Endodermal cell (in vitro differentiated cells): ENCODE measurements at regions not wholly inside any gene's neighbourhood (a gene's known extent, or its start where the extent isn't known, plus 50 kb on each side); places are given as distances from the start of the nearest gene placed in this dataset.

ENCODE experiments used
- DNase-seq: peaks from one replicate; pipeline ENCODE4 v3.0.0-alpha.2; 2017
- H3K27ac ChIP-seq: 2 replicates; pipeline ENCODE4 v1.5.1; 2013; ENCODE audit warnings: mild to moderate bottlenecking, low read depth, low read length, moderate library complexity
- H3K27me3 ChIP-seq: 2 replicates; pipeline ENCODE4 v1.6.1; 2013; ENCODE audit warnings: mild to moderate bottlenecking, low read length, moderate library complexity; ENCODE audit not compliant: insufficient read depth, control insufficient read depth, poor library complexity, severe bottlenecking
- H3K36me3 ChIP-seq: 2 replicates; pipeline ENCODE4 v1.7.0; 2013; ENCODE audit warnings: mild to moderate bottlenecking, low read length, moderate library complexity; ENCODE audit not compliant: control insufficient read depth, insufficient read depth
- H3K4me1 ChIP-seq: one replicate; pipeline ENCODE4 v1.7.0; 2013; ENCODE audit warnings: low read length; ENCODE audit not compliant: control insufficient read depth, insufficient read depth
- H3K4me3 ChIP-seq: 2 replicates; pipeline ENCODE4 v1.5.1; 2013; ENCODE audit warnings: mild to moderate bottlenecking, low read length, moderate library complexity
- H3K9ac ChIP-seq: 2 replicates; pipeline ENCODE4 v1.6.1; 2013; ENCODE audit warnings: mild to moderate bottlenecking, low read length, moderate library complexity; ENCODE audit not compliant: poor library complexity, severe bottlenecking; ENCODE audit errors: extremely low read depth
- H3K9me3 ChIP-seq: 2 replicates; pipeline ENCODE4 v1.6.1; 2013; ENCODE audit warnings: mild to moderate bottlenecking, low read length, moderate library complexity; ENCODE audit not compliant: control insufficient read depth
- H3K27ac Mint-ChIP-seq: 2 replicates; pipeline ENCODE4 v1.8.0; 2020; ENCODE audit warnings: mixed read lengths
- H3K27me3 Mint-ChIP-seq: 2 replicates; pipeline ENCODE4 v1.8.0; 2021; ENCODE audit warnings: mild to moderate bottlenecking, mixed read lengths; ENCODE audit not compliant: insufficient read depth
- H3K36me3 Mint-ChIP-seq: 2 replicates; pipeline ENCODE4 v1.8.0; 2020; ENCODE audit warnings: low read depth, mixed read lengths
- H3K4me1 Mint-ChIP-seq: 2 replicates; pipeline ENCODE4 v1.8.0; 2020; ENCODE audit warnings: mixed read lengths
- H3K4me3 Mint-ChIP-seq: 2 replicates; pipeline ENCODE4 v1.8.0; 2020; ENCODE audit warnings: mild to moderate bottlenecking, moderate library complexity, mixed read lengths
- H3K9me3 Mint-ChIP-seq: 2 replicates; pipeline ENCODE4 v1.8.0; 2020; ENCODE audit warnings: mild to moderate bottlenecking, mixed read lengths
- WGBS, 2 experiments: methylation state at CpG; one replicate each; pipeline versions ENCODE4 v1.1.5 to v1.1.7; 2013; ENCODE audit warnings: missing lambda C conversion rate in 2 of 2, mixed read lengths in 1 of 2; ENCODE audit not compliant: insufficient coverage in 1 of 2, insufficient read length in 1 of 2; 5-methylcytosine and 5-hydroxymethylcytosine counted together
- TF ChIP-seq, protein P1 (sequence below): fragments of 200-600 bp; sonication (generic); conservative IDR thresholded peaks from 2 replicates; pipeline ENCODE4 v1.5.0; 2021; ENCODE audit warnings: antibody characterized with exemption, mild to moderate bottlenecking

DNA sequence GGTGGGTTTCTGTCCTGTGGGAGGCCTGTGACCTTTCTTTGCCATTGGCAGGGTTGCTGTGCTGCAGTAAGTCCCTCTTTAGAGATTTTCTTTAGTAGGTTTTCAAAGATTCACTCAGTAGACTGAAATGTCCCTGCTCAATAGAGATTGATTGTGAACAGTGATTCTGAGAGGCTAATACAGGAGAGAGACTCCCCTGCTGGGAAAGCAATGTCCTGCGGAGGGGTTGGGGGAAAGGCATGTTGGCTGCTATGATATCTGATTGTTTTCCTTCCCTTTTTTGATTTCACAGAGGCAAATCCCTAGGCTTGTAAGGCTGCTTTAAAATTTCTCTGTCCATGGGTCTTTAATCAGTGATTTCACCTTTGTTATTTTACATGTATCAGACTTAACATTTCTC is 589.9 kb downstream of the ADGRL2 start:
- peaks cover 5% of the 10 kb centered on the region for H3K9me3 Mint-ChIP-seq
- WGBS, 2 experiments, result 22% methylated on average over 1 of the region's 1 CpG; no CpG with 5 or more reads in 1 of the 2 experiments
- H3K36me3 Mint-ChIP-seq, result no peaks in the 10 kb centered on the region
- H3K27ac Mint-ChIP-seq, result peak overlapping the region; percentile 84
- Histone ChIP-seq H3K27me3 (no peaks in the 10 kb centered on the region), H3K4me3 (no peak overlapping the region), H3K36me3 (no peaks in the 10 kb centered on the region), H3K4me1 (peaks cover 6% of the 10 kb centered on the region), H3K27ac (no peak overlapping the region), H3K9ac (no peak overlapping the region), H3K9me3 (no peaks in the 10 kb centered on the region)
- DNase-seq, result peak; percentile 62
- no peak overlapping the region for H3K4me3 Mint-ChIP-seq
- no peaks in the 10 kb centered on the region for H3K27me3 Mint-ChIP-seq
- peaks cover 18% of the 10 kb centered on the region for H3K4me1 Mint-ChIP-seq
- TF ChIP-seq, protein P1, sequence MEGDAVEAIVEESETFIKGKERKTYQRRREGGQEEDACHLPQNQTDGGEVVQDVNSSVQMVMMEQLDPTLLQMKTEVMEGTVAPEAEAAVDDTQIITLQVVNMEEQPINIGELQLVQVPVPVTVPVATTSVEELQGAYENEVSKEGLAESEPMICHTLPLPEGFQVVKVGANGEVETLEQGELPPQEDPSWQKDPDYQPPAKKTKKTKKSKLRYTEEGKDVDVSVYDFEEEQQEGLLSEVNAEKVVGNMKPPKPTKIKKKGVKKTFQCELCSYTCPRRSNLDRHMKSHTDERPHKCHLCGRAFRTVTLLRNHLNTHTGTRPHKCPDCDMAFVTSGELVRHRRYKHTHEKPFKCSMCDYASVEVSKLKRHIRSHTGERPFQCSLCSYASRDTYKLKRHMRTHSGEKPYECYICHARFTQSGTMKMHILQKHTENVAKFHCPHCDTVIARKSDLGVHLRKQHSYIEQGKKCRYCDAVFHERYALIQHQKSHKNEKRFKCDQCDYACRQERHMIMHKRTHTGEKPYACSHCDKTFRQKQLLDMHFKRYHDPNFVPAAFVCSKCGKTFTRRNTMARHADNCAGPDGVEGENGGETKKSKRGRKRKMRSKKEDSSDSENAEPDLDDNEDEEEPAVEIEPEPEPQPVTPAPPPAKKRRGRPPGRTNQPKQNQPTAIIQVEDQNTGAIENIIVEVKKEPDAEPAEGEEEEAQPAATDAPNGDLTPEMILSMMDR, result no peak

DNA sequence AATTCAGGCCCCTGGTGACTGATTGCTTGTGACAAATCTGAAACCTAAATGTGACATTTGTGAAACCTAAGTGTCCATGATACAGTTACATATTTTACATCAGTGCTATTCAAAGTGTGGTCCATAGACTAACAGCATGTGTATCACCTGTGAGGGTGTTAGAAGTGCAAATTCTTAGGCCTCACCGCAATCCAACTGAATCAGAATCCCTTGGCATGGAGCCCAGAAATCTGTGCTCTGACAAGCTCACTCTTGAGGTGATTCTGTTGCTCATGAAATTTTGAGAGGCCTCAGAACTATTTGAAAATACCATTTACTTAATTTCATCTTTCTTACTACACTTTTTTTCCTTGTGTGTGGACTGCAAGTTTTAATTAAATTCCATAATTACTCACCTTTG is 587.9 kb downstream of the ADGRL2 start:
- Mint-ChIP-seq H3K27me3 (no peaks in the 10 kb centered on the region), H3K4me1 (peaks cover 18% of the 10 kb centered on the region), H3K4me3 (no peak overlapping the region), H3K27ac (no peak overlapping the region), H3K9me3 (peaks cover 5% of the 10 kb centered on the region), H3K36me3 (no peaks in the 10 kb centered on the region)
- Histone ChIP-seq H3K27me3 (no peaks in the 10 kb centered on the region), H3K9ac (no peak overlapping the region), H3K27ac (no peak overlapping the region), H3K9me3 (no peaks in the 10 kb centered on the region), H3K36me3 (no peaks in the 10 kb centered on the region), H3K4me1 (peaks cover 6% of the 10 kb centered on the region), H3K4me3 (no peak overlapping the region)
- 92 to 100% methylated on average over 1 of the region's 1 CpG for WGBS, 2 experiments
- DNase-seq, result no peak
- TF ChIP-seq, protein P1, result no peak

GRCh38 chr1:82387012-82387366 is 586.3 kb downstream of the ADGRL2 start:
- Histone ChIP-seq H3K27ac (no peak overlapping the region), H3K9me3 (no peaks in the 10 kb centered on the region), H3K4me3 (no peak overlapping the region), H3K36me3 (no peaks in the 10 kb centered on the region), H3K9ac (no peak overlapping the region), H3K27me3 (no peaks in the 10 kb centered on the region), H3K4me1 (peaks cover 3% of the 10 kb centered on the region)
- Mint-ChIP-seq H3K4me1 (peaks cover 18% of the 10 kb centered on the region), H3K36me3 (no peaks in the 10 kb centered on the region), H3K4me3 (no peak overlapping the region), H3K27me3 (no peaks in the 10 kb centered on the region), H3K9me3 (peaks cover 5% of the 10 kb centered on the region), H3K27ac (no peak overlapping the region)
- DNase-seq, result no peak
- 98 to 100% methylated on average over 1 to 2 of the region's 2 CpGs for WGBS, 2 experiments
- TF ChIP-seq, protein P1, result no peak
